GM12892 (cell line): ENCODE measurements at regions not wholly inside any gene's neighbourhood (a gene's known extent, or its start where the extent isn't known, plus 50 kb on each side); places are given as distances from the start of the nearest gene placed in this dataset.

Experiments used
- POLR2A ChIP-seq: IDR thresholded peaks from 2 replicates; pipeline ENCODE4 v1.6.1; 2011; ENCODE audit warnings: low read depth, low read length, control low read depth
- POLR2AphosphoS5 ChIP-seq: IDR thresholded peaks from 2 replicates; pipeline ENCODE4 v1.6.1; 2011; ENCODE audit warnings: low read depth, low read length, control low read depth

DNA sequence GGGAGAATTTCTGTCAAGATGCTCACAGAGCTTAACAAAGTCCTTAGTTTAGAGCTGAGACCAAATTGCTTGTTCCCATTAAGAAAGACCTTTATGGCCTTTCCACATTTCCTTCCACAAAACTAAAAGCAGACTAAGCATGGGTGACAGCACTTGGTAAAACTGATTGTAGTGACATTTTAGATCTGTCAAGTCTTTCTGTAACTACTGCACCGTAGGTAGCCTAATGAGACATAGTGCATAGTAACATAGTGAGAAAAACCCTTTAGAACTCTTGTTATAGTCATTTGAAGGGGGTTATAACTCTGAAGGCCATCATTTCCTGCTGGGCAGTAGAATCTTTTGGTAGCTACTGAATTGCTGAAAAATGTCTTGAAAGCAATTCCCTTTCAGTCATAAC is 990.9 kb upstream of the CNTN5 start:
- TF ChIP-seq POLR2AphosphoS5 (no peak), POLR2A (no peak)
